HepG2 (cell line): ENCODE measurements at regions not wholly inside any gene's neighbourhood (a gene's known extent, or its start where the extent isn't known, plus 50 kb on each side); places are given as distances from the start of the nearest gene placed in this dataset.

ENCODE experiments used
- ATAC-seq: fragments of 200-7000 bp; cut with Tn5 transposase; 3 replicates; pipeline ENCODE4 v1.9.1; 2020; ENCODE audit warnings: mild to moderate bottlenecking, moderate library complexity
- BruUV-seq: library from RNA; stranded (reverse); fragments of 400-500 nt; replicated peaks from 2 replicates; lab custom pipeline; 2021; lab: Mats Ljungman, UMichigan
- CTCF ChIA-PET: fragments of 300-600 bp; formaldehyde crosslinking; extraction: SDS; loops from one replicate; lab custom pipeline; 2021; ENCODE audit warnings: low total read pairs, inconsistent platforms, low intra/inter-chr PET ratio; lab: Yijun Ruan, JAX
- POLR2A ChIA-PET: fragments of 350-600 bp; sonication (Branson Sonifier 250); formaldehyde crosslinking; loops from one replicate; lab custom pipeline; 2020; ENCODE audit warnings: antibody characterized with exemption, inconsistent platforms; lab: Yijun Ruan, JAX
- DNase-seq: peaks from one replicate; pipeline ENCODE4 v3.0.0-alpha.2; 2015; ENCODE audit warnings: low spot score
- FAIRE-seq: peaks from 3 replicates; lab custom pipeline; 2011; peaks lifted over from hg19 to GRCh38; lab: Jason Lieb, UNC
- H2AFZ ChIP-seq: one replicate; pipeline ENCODE4 v1.6.1; 2011; ENCODE audit warnings: low read length, inconsistent platforms
- H3K27ac ChIP-seq: fragments of 300-600 bp; 3 replicates; pipeline ENCODE4 v1.8.0; 2011; ENCODE audit warnings: mixed run types, mild to moderate bottlenecking, mixed read lengths, low read length, inconsistent platforms; ENCODE audit not compliant: insufficient read depth; ENCODE audit errors: extremely low read length
- H3K27me3 ChIP-seq, 2 experiments: fragments of 200-600 bp in 1 of 2; 2 replicates in 1 of 2; 3 replicates in 1 of 2; pipeline versions ENCODE4 v1.6.0 to v1.8.0; 2011; ENCODE audit warnings: low read length in 2 of 2, mild to moderate bottlenecking in 2 of 2, moderate library complexity in 2 of 2, inconsistent platforms in 1 of 2; ENCODE audit not compliant: insufficient read depth in 2 of 2, control insufficient read depth in 1 of 2
- H3K36me3 ChIP-seq, 2 experiments: fragments of 200-600 bp in 1 of 2; replicated peaks in 1 of 2; 2 replicates in 1 of 2; 3 replicates in 1 of 2; pipeline versions ENCODE4 v1.5.1 to v1.8.0; 2011; ENCODE audit warnings: low read length in 2 of 2, inconsistent platforms in 1 of 2; ENCODE audit not compliant: insufficient read depth in 2 of 2, control insufficient read depth in 1 of 2
- H3K4me1 ChIP-seq: 2 replicates; pipeline ENCODE4 v1.5.1; 2012; ENCODE audit warnings: low read length, inconsistent platforms; ENCODE audit not compliant: insufficient read depth
- H3K4me2 ChIP-seq: 2 replicates; pipeline ENCODE4 v1.6.0; 2011; ENCODE audit warnings: low read depth, low read length, inconsistent platforms
- H3K4me3 ChIP-seq, 3 experiments: fragments of 200-600 bp in 1 of 3; sonication (generic), shearing (Covaris generic) in 1 of 3; replicated peaks in 1 of 3; 2 replicates each; pipeline ENCODE4 v1.5.1; 2011 to 2016; ENCODE audit warnings: low read length in 3 of 3, inconsistent platforms in 2 of 3, low read depth in 2 of 3, mild to moderate bottlenecking in 2 of 3, control low read depth in 1 of 3, mixed read lengths in 1 of 3; ENCODE audit not compliant: insufficient read depth in 1 of 3
- H3K79me2 ChIP-seq: one replicate; pipeline ENCODE4 v1.6.1; 2011; ENCODE audit warnings: low read length, inconsistent platforms; ENCODE audit not compliant: insufficient read depth
- H3K9ac ChIP-seq: 2 replicates; pipeline ENCODE4 v1.6.0; 2011; ENCODE audit warnings: mild to moderate bottlenecking, low read depth, low read length, inconsistent platforms; ENCODE audit not compliant: insufficient read depth
- H3K9me3 ChIP-seq: 2 replicates; pipeline ENCODE4 v1.5.1; 2012; ENCODE audit warnings: mild to moderate bottlenecking, low read length
- H4K20me1 ChIP-seq: 2 replicates; pipeline ENCODE4 v1.6.0; 2011; ENCODE audit warnings: inconsistent platforms, mild to moderate bottlenecking, low read length, moderate library complexity; ENCODE audit not compliant: insufficient read depth
- CENPX ChIP-seq: sonication (generic); formaldehyde crosslinking; IDR thresholded peaks from 2 replicates; pipeline ENCODE4 v1.9.0; 2021; ENCODE audit warnings: mild to moderate bottlenecking, missing genetic modification reagents, moderate library complexity
- GATA4 ChIP-seq: sonication (generic); IDR thresholded peaks from 2 replicates; pipeline ENCODE4 v1.6.1; 2016; ENCODE audit warnings: antibody characterized with exemption, low read depth, borderline replicate concordance
- HIC2 ChIP-seq: sonication (generic); formaldehyde crosslinking; IDR thresholded peaks from 2 replicates; pipeline ENCODE4 v1.9.0; 2022; ENCODE audit warnings: low read depth, missing genetic modification reagents
- HNF4A ChIP-seq: sonication (generic); formaldehyde crosslinking; IDR thresholded peaks from 2 replicates; pipeline ENCODE4 v1.4.0; 2020; ENCODE audit warnings: missing genetic modification reagents
- SMAD3 ChIP-seq: sonication (generic); formaldehyde crosslinking; IDR thresholded peaks from 2 replicates; pipeline ENCODE4 v1.4.0; 2020; ENCODE audit warnings: missing genetic modification reagents
- SP5 ChIP-seq: IDR thresholded peaks from 2 replicates; pipeline ENCODE4 v1.6.1; 2016; ENCODE audit warnings: low read depth, borderline replicate concordance
- TAF1 ChIP-seq: sonication (generic); formaldehyde crosslinking; IDR thresholded peaks from 2 replicates; pipeline ENCODE4 v1.4.0; 2020; ENCODE audit warnings: missing genetic modification reagents
- XBP1 ChIP-seq: sonication (generic); formaldehyde crosslinking; IDR thresholded peaks from 2 replicates; pipeline ENCODE4 v1.5.0; 2020; ENCODE audit warnings: missing genetic modification reagents
- ZNF138 ChIP-seq: sonication (generic); formaldehyde crosslinking; IDR thresholded peaks from 2 replicates; pipeline ENCODE4 v1.5.0; 2020; ENCODE audit warnings: mild to moderate bottlenecking, low read depth, missing genetic modification reagents
- ZNF24 ChIP-seq: fragments of 450-650 bp; IDR thresholded peaks from 2 replicates; pipeline ENCODE4 v1.6.1; 2017; ENCODE audit warnings: antibody characterized with exemption, mild to moderate bottlenecking
- ZNF251 ChIP-seq: sonication (generic); formaldehyde crosslinking; IDR thresholded peaks from 2 replicates; pipeline ENCODE4 v1.9.0; 2021; ENCODE audit warnings: mild to moderate bottlenecking, missing genetic modification reagents
- ZNF317 ChIP-seq: sonication (generic); formaldehyde crosslinking; IDR thresholded peaks from 2 replicates; pipeline ENCODE4 v1.5.0; 2020; ENCODE audit warnings: mild to moderate bottlenecking, missing genetic modification reagents
- ZNF329 ChIP-seq: sonication (generic); formaldehyde crosslinking; IDR thresholded peaks from 2 replicates; pipeline ENCODE4 v1.9.0; 2021; ENCODE audit warnings: low read depth, mild to moderate bottlenecking, missing genetic modification reagents
- ZNF687 ChIP-seq: sonication (generic); formaldehyde crosslinking; IDR thresholded peaks from 2 replicates; pipeline ENCODE4 v1.5.1; 2020; ENCODE audit warnings: mild to moderate bottlenecking, missing genetic modification reagents, moderate library complexity
- ZNF737 ChIP-seq: sonication (generic); formaldehyde crosslinking; IDR thresholded peaks from 2 replicates; pipeline ENCODE4 v1.5.0; 2020; ENCODE audit warnings: missing genetic modification reagents, mild to moderate bottlenecking, borderline replicate concordance
- ZNF781 ChIP-seq: sonication (generic); formaldehyde crosslinking; IDR thresholded peaks from 2 replicates; pipeline ENCODE4 v1.5.1; 2020; ENCODE audit warnings: borderline replicate concordance, mild to moderate bottlenecking, missing genetic modification reagents; ENCODE audit errors: not compliant biosample characterization
- ZZZ3 ChIP-seq: sonication (generic); formaldehyde crosslinking; IDR thresholded peaks from 2 replicates; pipeline ENCODE4 v1.4.0; 2020; ENCODE audit warnings: missing genetic modification reagents, mild to moderate bottlenecking, borderline replicate concordance
- WGBS: methylation state at CpG from one replicate; pipeline ENCODE4 v1.1.6; 2017; ENCODE audit warnings: low lambda C conversion rate; 5-methylcytosine and 5-hydroxymethylcytosine counted together
- in situ Hi-C: cut with HindIII; loops from 2 replicates; pipeline ENCODE4 v1.10.0; 2017; ENCODE audit warnings: low pct_unique_long_range_greater_than_20kb; ENCODE audit not compliant: extremely low pct_ligation_motif_present
- intact Hi-C: fragments of 100-400 bp; cut with micrococcal nuclease; formaldehyde crosslinking; loops from one replicate; pipeline ENCODE4 v1.10.0; 2022; ENCODE audit not compliant: unreplicated experiment

DNA sequence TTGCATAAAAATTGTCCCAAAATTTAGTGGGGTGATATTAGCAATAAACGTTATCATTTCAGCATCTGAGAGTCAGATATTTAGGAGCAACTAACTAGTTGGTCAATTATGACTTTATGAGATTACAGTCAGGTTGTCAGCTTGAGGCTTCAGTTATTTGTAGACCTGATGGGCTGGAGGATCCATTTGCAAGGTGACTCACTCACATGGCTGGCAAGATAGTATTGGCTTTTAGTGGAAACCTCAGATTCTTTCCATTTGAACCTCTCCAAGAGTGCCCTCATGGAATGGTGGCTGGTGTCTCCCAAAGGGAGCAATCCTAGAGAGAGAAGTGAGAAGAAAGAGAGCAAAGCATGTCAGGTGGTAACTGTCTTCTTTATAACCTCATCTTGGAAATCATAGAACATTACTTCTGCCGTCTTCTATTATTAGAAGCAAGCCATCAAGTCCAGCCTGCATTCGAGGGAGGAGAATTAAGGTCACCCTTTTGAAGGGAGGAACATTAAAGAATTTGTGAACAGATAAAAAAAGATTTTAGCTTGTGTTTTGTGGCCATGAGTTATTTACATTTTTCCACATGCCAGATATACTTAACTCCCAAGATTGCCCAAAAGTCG lies 92.5 kb downstream of the HAUS1 start:
- Histone ChIP-seq H3K36me3 (no peaks in the 10 kb centered on the region), H3K4me1 (peaks cover 47% of the 10 kb centered on the region), H2AFZ (no peak overlapping the region), H3K4me2 (no peak overlapping the region), H3K27me3 (no peaks in the 10 kb centered on the region), H3K79me2 (peaks cover 45% of the 10 kb centered on the region), H3K4me3 (no peak overlapping the region), H3K27ac (no peak overlapping the region), H3K9me3 (no peaks in the 10 kb centered on the region), H3K9ac (no peak overlapping the region), H4K20me1 (no peaks in the 10 kb centered on the region)
- TF ChIP-seq SP5 (CRISPR knock-in tag) (no peak), TAF1 (CRISPR knock-in tag) (no peak), HIC2 (CRISPR knock-in tag) (no peak), ZNF251 (CRISPR knock-in tag) (no peak), ZNF687 (CRISPR knock-in tag) (no peak), SMAD3 (CRISPR knock-in tag) (no peak), XBP1 (no peak), CENPX (CRISPR knock-in tag) (no peak), ZNF24 (no peak), ZNF737 (no peak), GATA4 (no peak), ZNF317 (no peak), ZNF138 (CRISPR knock-in tag) (no peak), ZNF329 (no peak), HNF4A (CRISPR knock-in tag) (no peak), ZNF781 (CRISPR knock-in tag) (no peak), ZZZ3 (CRISPR knock-in tag) (no peak)
- no peak for DNase-seq
- FAIRE-seq = no peak
- intact Hi-C loops (no loop called here), in situ Hi-C loops (no loop called here)
- 80% methylated on average over 4 of the region's 4 CpGs for WGBS
- no TSS peak for BruUV-seq
- no peak for ATAC-seq
- ChIA-PET CTCF (no interaction called here), POLR2A (no interaction called here)
